K562 (cell line): ENCODE measurements at regions not wholly inside any gene's neighbourhood (a gene's known extent, or its start where the extent isn't known, plus 50 kb on each side); places are given as distances from the start of the nearest gene placed in this dataset.

Experiments
- BDP1 ChIP-seq: IDR thresholded peaks from 3 replicates; pipeline ENCODE4 v1.6.1; 2011; ENCODE audit not compliant: insufficient read length, insufficient read depth
- BRCA1 ChIP-seq, 2 experiments: fragments of 450-650 bp in 1 of 2; sonication (generic) in 1 of 2; formaldehyde crosslinking in 1 of 2; IDR thresholded peaks; 2 replicates each; pipeline versions ENCODE4 v1.5.0 to v1.6.1; 2017 to 2020; ENCODE audit warnings: mild to moderate bottlenecking in 1 of 2, missing genetic modification reagents in 1 of 2
- CHD4 ChIP-seq: fragments of 200-600 bp; sonication (generic); IDR thresholded peaks from 3 replicates; pipeline ENCODE4 v1.6.1; 2012; ENCODE audit warnings: low read depth, mild to moderate bottlenecking, mixed read lengths, low read length, inconsistent platforms; ENCODE audit not compliant: insufficient read depth, insufficient replicate concordance, poor library complexity, severe bottlenecking
- ETV5 ChIP-seq: sonication (generic); formaldehyde crosslinking; IDR thresholded peaks from 2 replicates; pipeline ENCODE4 v1.4.0; 2020; ENCODE audit warnings: low read depth, mild to moderate bottlenecking, missing genetic modification reagents
- FOXA3 ChIP-seq, 2 experiments: fragments of 450-650 bp in 1 of 2; sonication (generic) in 1 of 2; formaldehyde crosslinking; IDR thresholded peaks in 1 of 2; conservative IDR thresholded peaks in 1 of 2; 2 replicates each; pipeline versions ENCODE4 v1.4.0 to v1.8.0; 2020 to 2022; ENCODE audit warnings: mild to moderate bottlenecking in 2 of 2, missing genetic modification reagents in 1 of 2
- HDGF ChIP-seq: fragments of 450-650 bp; IDR thresholded peaks from 2 replicates; pipeline ENCODE4 v1.6.1; 2016
- HSF4 ChIP-seq: fragments of 250-450 bp; sonication (Bioruptor Pico); IDR thresholded peaks from 2 replicates; pipeline ENCODE4 v2.1.2; 2022; ENCODE audit warnings: mild to moderate bottlenecking, moderate library complexity, borderline replicate concordance
- JUND ChIP-seq, 2 experiments: IDR thresholded peaks; 2 replicates in 1 of 2; 3 replicates in 1 of 2; pipeline ENCODE4 v1.6.1; 2011; ENCODE audit warnings: borderline replicate concordance in 2 of 2, low read depth in 2 of 2, low read length in 2 of 2, improper control_type of control experiment in 1 of 2, missing biosample characterization in 1 of 2, missing genetic modification characterization in 1 of 2, missing genetic modification reagents in 1 of 2
- KAT8 ChIP-seq: fragments of 450-650 bp; IDR thresholded peaks from 2 replicates; pipeline ENCODE4 v1.6.1; 2016; ENCODE audit warnings: low read depth, mild to moderate bottlenecking
- MCM3 ChIP-seq: fragments of 450-650 bp; IDR thresholded peaks from 2 replicates; pipeline ENCODE4 v1.6.1; 2016
- MED1 ChIP-seq: sonication (generic); formaldehyde crosslinking; IDR thresholded peaks from 2 replicates; pipeline ENCODE4 v1.8.1; 2023; ENCODE audit warnings: missing genetic modification reagents, borderline replicate concordance
- NR2C2 ChIP-seq, 2 experiments: fragments of 200-800 bp in 1 of 2; sonication (Bioruptor generic) in 1 of 2; sonication (generic) in 1 of 2; formaldehyde crosslinking in 1 of 2; IDR thresholded peaks; 2 replicates each; pipeline versions ENCODE4 v1.6.1 to v1.8.0; 2016 to 2022; ENCODE audit warnings: mild to moderate bottlenecking in 1 of 2, missing compliant biosample characterization in 1 of 2, missing genetic modification characterization in 1 of 2, missing genetic modification reagents in 1 of 2
- RCOR1 ChIP-seq, 2 experiments: IDR thresholded peaks; 2 replicates each; pipeline ENCODE4 v1.6.1; 2012; ENCODE audit warnings: low read depth in 2 of 2, low read length in 2 of 2, borderline replicate concordance in 1 of 2, improper control_type of control experiment in 1 of 2
- SMAD1 ChIP-seq: fragments of 150-350 bp; IDR thresholded peaks from 2 replicates; pipeline ENCODE4 v1.6.1; 2014; ENCODE audit warnings: low read length, low read depth; ENCODE audit not compliant: partially characterized antibody
- TAF1 ChIP-seq: IDR thresholded peaks from 2 replicates; pipeline ENCODE4 v1.6.1; 2011; ENCODE audit warnings: mild to moderate bottlenecking, low read length, moderate library complexity; ENCODE audit not compliant: insufficient read depth, control insufficient read depth, severe bottlenecking; ENCODE audit errors: extremely low read depth
- TOE1 ChIP-seq, 2 experiments: fragments of 450-650 bp in 1 of 2; sonication (generic) in 1 of 2; formaldehyde crosslinking in 1 of 2; IDR thresholded peaks; 2 replicates each; pipeline versions ENCODE4 v1.7.1 to v1.8.0; 2016 to 2022; ENCODE audit warnings: borderline replicate concordance in 2 of 2, mild to moderate bottlenecking in 2 of 2, antibody characterized with exemption in 1 of 2, inconsistent platforms in 1 of 2, low read depth in 1 of 2, missing genetic modification reagents in 1 of 2, moderate library complexity in 1 of 2
- ZNF239 ChIP-seq: fragments of 250-450 bp; sonication (Bioruptor Pico); IDR thresholded peaks from 2 replicates; pipeline ENCODE4 v1.4.0; 2020; ENCODE audit warnings: mild to moderate bottlenecking
- ZSCAN29 ChIP-seq: fragments of 450-650 bp; IDR thresholded peaks from 2 replicates; pipeline ENCODE4 v1.6.1; 2017
- TF ChIP-seq, protein P1 (sequence below): sonication (generic); formaldehyde crosslinking; IDR thresholded peaks from 2 replicates; pipeline ENCODE4 v1.8.1; 2022; ENCODE audit warnings: missing genetic modification reagents
- TF ChIP-seq, protein P2 (sequence below): fragments of 250-450 bp; sonication (Bioruptor Pico); IDR thresholded peaks from 2 replicates; pipeline ENCODE4 v1.8.0; 2022; ENCODE audit warnings: inconsistent platforms

DNA sequence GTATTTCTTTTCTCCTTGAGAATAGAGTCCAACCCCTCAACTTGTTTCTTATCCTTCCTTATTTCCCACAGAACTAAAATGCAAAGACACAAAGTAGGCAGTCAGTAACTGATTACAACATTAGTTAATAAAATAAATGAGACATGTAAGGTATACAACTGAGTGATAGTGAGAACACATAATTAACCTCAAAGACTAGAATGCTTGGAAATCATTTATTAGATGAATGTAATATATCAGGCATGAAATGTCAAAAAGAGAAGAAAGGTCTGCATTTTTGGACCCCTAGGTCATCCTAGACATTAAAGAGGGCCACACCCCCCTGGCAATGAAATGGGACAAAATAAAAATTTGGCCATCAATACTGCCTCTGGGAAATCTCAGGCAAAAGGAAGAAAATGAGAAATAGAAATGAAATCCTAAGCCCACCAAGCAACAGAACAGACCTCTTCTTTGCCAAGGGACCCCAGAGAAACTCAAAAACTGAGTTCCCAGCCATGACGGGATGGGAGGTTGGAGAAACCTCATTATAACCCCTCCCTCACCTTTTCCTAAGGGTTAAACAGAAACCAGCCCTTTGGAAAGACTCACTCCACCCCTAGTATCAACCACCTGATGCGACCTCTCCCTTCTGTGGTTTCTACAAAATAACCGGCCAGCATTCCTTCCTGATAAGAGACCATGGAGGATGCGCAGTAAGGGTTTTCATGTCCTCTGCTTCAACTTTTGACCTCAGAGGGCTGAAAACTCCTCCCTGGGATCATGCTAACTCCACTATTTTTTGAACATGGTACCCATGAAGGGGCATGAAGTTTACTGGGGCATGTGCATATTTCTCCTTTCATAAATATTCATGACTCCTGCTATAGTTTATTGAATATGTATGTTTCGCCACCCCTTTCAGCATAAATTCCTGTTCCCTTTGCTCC is 90.0 kb upstream of the EXOC1L start (continued):
- TF ChIP-seq RCOR1 (IDR thresholded peaks at IDR 0.05; ENCODE audit: borderline replicate concordance in 1 of 2, low read depth in 2 of 2, low read length in 2 of 2) (peak; percentile 68 to 89; a peak in 3 of 4 replicates), MED1 (no peak), ZSCAN29 (no peak), NR2C2 (CRISPR knock-in tag; IDR thresholded peaks at IDR 0.05) (no peak), NR2C2 (tag; IDR thresholded peaks at IDR 0.05) (peak; percentile 92), SMAD1 (no peak), HSF4 (CRISPR knock-in tag) (no peak), TOE1 (IDR thresholded peaks at IDR 0.05; ENCODE audit: borderline replicate concordance) (peak; percentile 64; the same call in 1 of the 2 replicates), TOE1 (CRISPR knock-in tag; IDR thresholded peaks at IDR 0.05; ENCODE audit: borderline replicate concordance, low read depth) (no peak), JUND (IDR thresholded peaks at IDR 0.05; ENCODE audit: borderline replicate concordance, low read depth, low read length) (peak; percentile 25; the same call in 1 of the 2 replicates), JUND (tag; IDR thresholded peaks at IDR 0.05; ENCODE audit: borderline replicate concordance, low read depth, low read length) (no peak; the same call in 2 of the 3 replicates), ETV5 (CRISPR knock-in tag) (no peak), BRCA1 (IDR thresholded peaks at IDR 0.05) (no peak), BRCA1 (CRISPR knock-in tag; IDR thresholded peaks at IDR 0.05) (no peak), CHD4 (no peak), BDP1 (no peak), HDGF (no peak), KAT8 (no peak), ZNF239 (CRISPR knock-in tag) (no peak; the same call in 1 of the 2 replicates), MCM3 (no peak), FOXA3 (CRISPR knock-in tag; conservative IDR thresholded peaks at IDR 0.05 in 1 of 2, IDR thresholded peaks at IDR 0.05 in 1 of 2) (no peak), TAF1 (no peak)
- TF ChIP-seq, protein P1, sequence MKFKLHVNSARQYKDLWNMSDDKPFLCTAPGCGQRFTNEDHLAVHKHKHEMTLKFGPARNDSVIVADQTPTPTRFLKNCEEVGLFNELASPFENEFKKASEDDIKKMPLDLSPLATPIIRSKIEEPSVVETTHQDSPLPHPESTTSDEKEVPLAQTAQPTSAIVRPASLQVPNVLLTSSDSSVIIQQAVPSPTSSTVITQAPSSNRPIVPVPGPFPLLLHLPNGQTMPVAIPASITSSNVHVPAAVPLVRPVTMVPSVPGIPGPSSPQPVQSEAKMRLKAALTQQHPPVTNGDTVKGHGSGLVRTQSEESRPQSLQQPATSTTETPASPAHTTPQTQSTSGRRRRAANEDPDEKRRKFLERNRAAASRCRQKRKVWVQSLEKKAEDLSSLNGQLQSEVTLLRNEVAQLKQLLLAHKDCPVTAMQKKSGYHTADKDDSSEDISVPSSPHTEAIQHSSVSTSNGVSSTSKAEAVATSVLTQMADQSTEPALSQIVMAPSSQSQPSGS (CRISPR knock-in tag), result no peak
- TF ChIP-seq, protein P2, sequence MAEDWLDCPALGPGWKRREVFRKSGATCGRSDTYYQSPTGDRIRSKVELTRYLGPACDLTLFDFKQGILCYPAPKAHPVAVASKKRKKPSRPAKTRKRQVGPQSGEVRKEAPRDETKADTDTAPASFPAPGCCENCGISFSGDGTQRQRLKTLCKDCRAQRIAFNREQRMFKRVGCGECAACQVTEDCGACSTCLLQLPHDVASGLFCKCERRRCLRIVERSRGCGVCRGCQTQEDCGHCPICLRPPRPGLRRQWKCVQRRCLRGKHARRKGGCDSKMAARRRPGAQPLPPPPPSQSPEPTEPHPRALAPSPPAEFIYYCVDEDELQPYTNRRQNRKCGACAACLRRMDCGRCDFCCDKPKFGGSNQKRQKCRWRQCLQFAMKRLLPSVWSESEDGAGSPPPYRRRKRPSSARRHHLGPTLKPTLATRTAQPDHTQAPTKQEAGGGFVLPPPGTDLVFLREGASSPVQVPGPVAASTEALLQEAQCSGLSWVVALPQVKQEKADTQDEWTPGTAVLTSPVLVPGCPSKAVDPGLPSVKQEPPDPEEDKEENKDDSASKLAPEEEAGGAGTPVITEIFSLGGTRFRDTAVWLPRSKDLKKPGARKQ (CRISPR knock-in tag), result no peak
